PC-3 (cell line): ENCODE measurements at regions not wholly inside any gene's neighbourhood (a gene's known extent, or its start where the extent isn't known, plus 50 kb on each side); places are given as distances from the start of the nearest gene placed in this dataset.

Source experiments
- ATAC-seq: fragments of 200-7000 bp; cut with Tn5 transposase; 2 replicates; pipeline ENCODE4 v1.9.1; 2020; ENCODE audit warnings: mild to moderate bottlenecking, moderate library complexity
- BruUV-seq: library from RNA; stranded (reverse); fragments of 400-500 nt; replicated peaks from 2 replicates; lab custom pipeline; 2021; lab: Mats Ljungman, UMichigan
- CTCF ChIA-PET: fragments of 300-600 bp; sonication (Branson Sonifier 250); formaldehyde crosslinking; loops from one replicate; lab custom pipeline; 2022; ENCODE audit warnings: antibody characterized with exemption; lab: Charles Lee
- POLR2A ChIA-PET: fragments of 300-600 bp; sonication (Branson Sonifier 250); formaldehyde crosslinking; loops from one replicate; lab custom pipeline; 2022; ENCODE audit warnings: antibody characterized with exemption; ENCODE audit not compliant: unreplicated experiment; lab: Charles Lee
- DNase-seq: peaks from one replicate; pipeline ENCODE4 v3.0.0-alpha.2; 2015
- H2AFZ ChIP-seq: fragments of 300-600 bp; sonication (generic); 2 replicates; pipeline ENCODE4 v1.6.0; 2016; ENCODE audit warnings: antibody characterized with exemption, low read length
- H3F3A ChIP-seq: fragments of 300-600 bp; sonication (generic); one replicate; pipeline ENCODE4 v1.6.0; 2017; ENCODE audit warnings: antibody characterized with exemption, low read length, control low read depth, mild to moderate bottlenecking; ENCODE audit not compliant: unreplicated experiment
- H3K27ac ChIP-seq: fragments of 300-600 bp; sonication (generic); 2 replicates; pipeline ENCODE4 v1.5.1; 2016; ENCODE audit warnings: mild to moderate bottlenecking, low read length
- H3K27me3 ChIP-seq: fragments of 300-600 bp; sonication (generic); 2 replicates; pipeline ENCODE4 v1.6.1; 2016; ENCODE audit warnings: low read length, mixed read lengths
- H3K36me3 ChIP-seq: fragments of 300-600 bp; sonication (generic); 2 replicates; pipeline ENCODE4 v1.6.1; 2016; ENCODE audit warnings: low read depth, mixed run types, low read length, mixed read lengths
- H3K4me1 ChIP-seq: fragments of 300-600 bp; sonication (generic); 2 replicates; pipeline ENCODE4 v1.5.1; 2016; ENCODE audit warnings: low read length; ENCODE audit not compliant: insufficient read depth
- H3K4me2 ChIP-seq: fragments of 300-600 bp; sonication (generic); 2 replicates; pipeline ENCODE4 v1.6.0; 2016; ENCODE audit warnings: low read length
- H3K4me3 ChIP-seq: fragments of 300-600 bp; sonication (generic); 2 replicates; pipeline ENCODE4 v1.5.1; 2016; ENCODE audit warnings: mild to moderate bottlenecking, low read length, mixed read lengths
- H3K79me2 ChIP-seq: fragments of 300-600 bp; sonication (generic); 2 replicates; pipeline ENCODE4 v1.6.1; 2017; ENCODE audit warnings: low read length, mixed read lengths
- H3K9ac ChIP-seq: fragments of 300-600 bp; sonication (generic); 2 replicates; pipeline ENCODE4 v1.6.0; 2016; ENCODE audit warnings: mild to moderate bottlenecking, low read length
- H3K9me2 ChIP-seq: fragments of 300-600 bp; sonication (generic); replicated peaks from 2 replicates; pipeline ENCODE4 v1.6.1; 2016; ENCODE audit warnings: mixed run types, low read length, mixed read lengths
- H3K9me3 ChIP-seq: fragments of 300-600 bp; sonication (generic); 2 replicates; pipeline ENCODE4 v1.6.1; 2016; ENCODE audit warnings: low read length, mixed read lengths
- H4K20me1 ChIP-seq: fragments of 300-600 bp; sonication (generic); 2 replicates; pipeline ENCODE4 v1.6.1; 2016; ENCODE audit warnings: low read length, mixed read lengths
- EZH2 ChIP-seq: fragments of 300-600 bp; sonication (generic); IDR thresholded peaks from one replicate; pipeline ENCODE4 v1.6.1; 2017; ENCODE audit warnings: antibody characterized with exemption, mild to moderate bottlenecking, low read length; ENCODE audit not compliant: unreplicated experiment
- EZH2phosphoT487 ChIP-seq: fragments of 300-600 bp; sonication (generic); IDR thresholded peaks from 2 replicates; pipeline ENCODE4 v1.6.1; 2018; ENCODE audit warnings: mild to moderate bottlenecking, antibody characterized with exemption, low read length, borderline replicate concordance
- intact Hi-C: fragments of 100-400 bp; cut with micrococcal nuclease; formaldehyde crosslinking; loops from 2 replicates; pipeline ENCODE4 v1.9.0; 2023
- TF ChIP-seq, protein P1 (sequence below): fragments of 300-600 bp; sonication (generic); conservative IDR thresholded peaks from 2 replicates; pipeline ENCODE4 v1.5.1; 2017; ENCODE audit warnings: antibody characterized with exemption, low read depth, mild to moderate bottlenecking, low read length

DNA sequence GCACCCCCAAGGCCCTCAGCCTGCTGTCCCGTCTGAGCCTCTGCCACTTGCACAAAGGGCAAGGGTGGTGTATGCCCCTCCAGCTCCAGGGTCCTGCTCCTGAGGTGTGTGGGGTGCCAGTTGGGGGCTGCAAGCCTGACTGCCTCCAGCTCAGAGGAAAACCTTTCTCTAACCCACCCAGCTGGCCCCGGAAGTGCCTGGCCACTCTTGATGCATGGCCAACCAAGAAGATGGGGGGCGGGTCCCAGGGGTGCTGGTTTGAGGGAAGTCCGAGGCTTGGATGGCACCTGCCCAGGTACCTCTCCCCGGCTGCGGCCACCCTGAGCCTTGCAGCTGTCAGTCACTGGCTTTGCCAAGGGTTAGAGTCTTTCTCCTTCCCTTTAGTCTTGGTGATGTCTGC lies 112.6 kb upstream of the TMPRSS2 start:
- DNase-seq (no peak), ATAC-seq (no peak)
- TF ChIP-seq, protein P1, sequence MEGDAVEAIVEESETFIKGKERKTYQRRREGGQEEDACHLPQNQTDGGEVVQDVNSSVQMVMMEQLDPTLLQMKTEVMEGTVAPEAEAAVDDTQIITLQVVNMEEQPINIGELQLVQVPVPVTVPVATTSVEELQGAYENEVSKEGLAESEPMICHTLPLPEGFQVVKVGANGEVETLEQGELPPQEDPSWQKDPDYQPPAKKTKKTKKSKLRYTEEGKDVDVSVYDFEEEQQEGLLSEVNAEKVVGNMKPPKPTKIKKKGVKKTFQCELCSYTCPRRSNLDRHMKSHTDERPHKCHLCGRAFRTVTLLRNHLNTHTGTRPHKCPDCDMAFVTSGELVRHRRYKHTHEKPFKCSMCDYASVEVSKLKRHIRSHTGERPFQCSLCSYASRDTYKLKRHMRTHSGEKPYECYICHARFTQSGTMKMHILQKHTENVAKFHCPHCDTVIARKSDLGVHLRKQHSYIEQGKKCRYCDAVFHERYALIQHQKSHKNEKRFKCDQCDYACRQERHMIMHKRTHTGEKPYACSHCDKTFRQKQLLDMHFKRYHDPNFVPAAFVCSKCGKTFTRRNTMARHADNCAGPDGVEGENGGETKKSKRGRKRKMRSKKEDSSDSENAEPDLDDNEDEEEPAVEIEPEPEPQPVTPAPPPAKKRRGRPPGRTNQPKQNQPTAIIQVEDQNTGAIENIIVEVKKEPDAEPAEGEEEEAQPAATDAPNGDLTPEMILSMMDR: no peak
- TF ChIP-seq EZH2phosphoT487 (no peak), EZH2 (no peak)
- Histone ChIP-seq H3K79me2 (no peaks in the 10 kb centered on the region), H3K4me2 (no peak overlapping the region), H2AFZ (no peak overlapping the region), H3F3A (no peaks in the 10 kb centered on the region), H3K27ac (no peak overlapping the region), H3K9me2 (no peaks in the 10 kb centered on the region), H3K4me3 (no peak overlapping the region), H3K27me3 (no peaks in the 10 kb centered on the region), H3K4me1 (peaks cover 22% of the 10 kb centered on the region), H3K36me3 (no peaks in the 10 kb centered on the region), H3K9ac (no peak overlapping the region), H3K9me3 (no peaks in the 10 kb centered on the region), H4K20me1 (no peaks in the 10 kb centered on the region)
- ChIA-PET CTCF (no interaction called here), POLR2A (no interaction called here)
- intact Hi-C loops: no loop called here
- no TSS peak for BruUV-seq

DNA sequence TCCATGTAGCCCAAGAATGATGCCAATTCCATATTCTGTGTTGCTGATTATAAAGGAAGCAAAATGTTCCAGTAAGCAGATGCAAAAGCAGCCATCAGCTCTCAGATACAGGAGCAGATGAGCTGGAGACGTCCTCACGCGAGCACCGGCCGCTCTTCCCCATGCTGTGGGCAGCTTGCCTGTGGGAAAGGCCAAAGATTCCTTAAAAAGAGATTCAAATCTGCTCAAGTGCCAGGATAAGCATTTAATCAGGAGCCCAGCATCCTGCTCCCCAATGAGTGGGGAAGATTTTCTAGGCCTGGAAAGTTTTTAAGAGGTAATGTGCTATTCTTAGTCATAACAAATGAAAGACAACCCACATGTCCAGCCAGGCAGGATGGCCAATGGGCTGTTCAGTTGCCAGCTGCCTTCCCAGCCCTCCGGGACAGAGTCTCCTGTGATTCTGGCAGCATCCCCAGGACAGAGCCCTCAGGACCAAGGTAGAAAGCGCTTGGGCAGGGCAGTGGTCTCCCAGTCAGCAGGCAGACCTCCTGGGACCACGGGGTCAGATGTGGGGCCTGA lies 108.2 kb upstream of the TMPRSS2 start:
- Histone ChIP-seq H3K9ac (peak overlapping the region; percentile 19; the same call in 1 of the 2 replicates), H3K9me2 (no peaks in the 10 kb centered on the region), H3K36me3 (no peaks in the 10 kb centered on the region), H2AFZ (no peak overlapping the region), H3K4me1 (peaks cover 52% of the 10 kb centered on the region), H3F3A (no peaks in the 10 kb centered on the region), H3K27ac (peak overlapping the region; percentile 70), H3K27me3 (no peaks in the 10 kb centered on the region), H3K79me2 (peaks cover 14% of the 10 kb centered on the region; the same call in 1 of the 2 replicates), H4K20me1 (no peaks in the 10 kb centered on the region), H3K4me3 (no peak overlapping the region), H3K4me2 (0 out of 2 replicates have a peak overlapping the region, but pooled peaks have one; percentile 0), H3K9me3 (no peaks in the 10 kb centered on the region)
- intact Hi-C loops: no loop called here
- DNase-seq (peak; percentile 42), ATAC-seq (no peak)
- BruUV-seq: no TSS peak
- ChIA-PET POLR2A (no interaction called here), CTCF (interaction anchor here (2.5 kb wide), 1 partner anchor 152 kb away, joined by 6 read pairs; no protein-coding TSS in a partner anchor)
- TF ChIP-seq EZH2: no peak

DNA sequence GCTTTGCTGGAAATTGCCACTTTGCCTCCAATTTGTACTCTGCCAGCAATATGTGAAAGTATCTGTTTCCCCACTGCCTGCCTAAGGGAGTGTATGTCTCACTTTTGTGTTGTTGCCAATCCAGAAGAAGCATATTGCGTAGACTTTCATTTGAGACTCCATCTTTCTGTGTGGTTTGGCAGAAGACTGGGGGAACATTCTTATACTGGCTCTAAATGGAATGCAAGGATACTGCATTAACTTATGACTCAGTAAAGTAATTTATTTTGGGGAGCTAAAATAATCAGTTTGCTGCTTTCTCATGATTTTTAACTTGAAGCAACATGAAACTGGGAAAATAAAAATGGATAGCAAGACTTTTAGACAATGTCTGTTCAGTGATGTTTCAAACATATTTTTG lies 107.7 kb upstream of the TMPRSS2 start:
- no peaks in the 10 kb centered on the region for H3F3A ChIP-seq
- no peaks in the 10 kb centered on the region for H3K36me3 ChIP-seq
- H2AFZ ChIP-seq: no peak overlapping the region
- no peak for ATAC-seq
- TF ChIP-seq EZH2: no peak
- TF ChIP-seq, protein P1: no peak
- TF ChIP-seq EZH2phosphoT487: no peak
- H3K4me2 ChIP-seq: 0 out of 2 replicates have a peak overlapping the region, but pooled peaks have one; percentile 0
- no peaks in the 10 kb centered on the region for H3K9me3 ChIP-seq
- H4K20me1 ChIP-seq: no peaks in the 10 kb centered on the region
- POLR2A ChIA-PET: interaction anchor here (0.9 kb wide), 1 partner anchor 146 kb away, joined by 3 read pairs; no protein-coding TSS in a partner anchor
- H3K79me2 ChIP-seq: peaks cover 14% of the 10 kb centered on the region; the same call in 1 of the 2 replicates
- H3K4me1 ChIP-seq: peaks cover 52% of the 10 kb centered on the region
- CTCF ChIA-PET: interaction anchor here (2.5 kb wide), 1 partner anchor 153 kb away, joined by 6 read pairs; no protein-coding TSS in a partner anchor
- H3K4me3 ChIP-seq: no peak overlapping the region
- no TSS peak for BruUV-seq
- intact Hi-C loops: no loop called here
- peak overlapping the region; percentile 70 for H3K27ac ChIP-seq
- H3K9me2 ChIP-seq: no peaks in the 10 kb centered on the region
- peak; percentile 59 for DNase-seq
- H3K27me3 ChIP-seq: no peaks in the 10 kb centered on the region
- H3K9ac ChIP-seq: peak overlapping the region; percentile 19; the same call in 1 of the 2 replicates
